ENCODE measurements at regions not wholly inside any gene's neighbourhood (a gene's known extent, or its start where the extent isn't known, plus 50 kb on each side); places are given as distances from the start of the nearest gene placed in this dataset.

DNA sequence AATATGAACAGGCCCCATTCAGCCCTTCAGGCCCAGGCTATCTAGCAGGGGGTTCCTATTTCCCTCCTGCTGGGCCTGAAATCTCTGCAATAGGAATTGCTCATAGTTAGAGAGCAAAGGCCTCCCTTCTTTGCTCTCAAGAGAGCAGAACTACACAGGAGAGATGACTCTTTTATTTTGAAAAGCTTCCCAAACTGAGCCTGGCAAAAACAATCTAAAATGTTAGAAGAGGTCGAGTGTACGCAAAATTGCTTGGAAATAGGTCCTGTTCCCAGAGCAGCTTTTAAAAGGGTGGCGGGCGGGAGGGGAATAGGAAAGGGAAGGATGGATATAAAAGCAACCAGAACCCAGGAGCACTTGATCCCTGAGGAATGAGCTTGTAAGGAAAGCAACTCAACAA is 68.4 kb upstream of the APCDD1 start:
- ChIA-PET CTCF (no interaction called here), POLR2A (no interaction called here)
- no peaks in the 10 kb centered on the region for H3K9me3 Mint-ChIP-seq
- TF ChIP-seq, protein P1, sequence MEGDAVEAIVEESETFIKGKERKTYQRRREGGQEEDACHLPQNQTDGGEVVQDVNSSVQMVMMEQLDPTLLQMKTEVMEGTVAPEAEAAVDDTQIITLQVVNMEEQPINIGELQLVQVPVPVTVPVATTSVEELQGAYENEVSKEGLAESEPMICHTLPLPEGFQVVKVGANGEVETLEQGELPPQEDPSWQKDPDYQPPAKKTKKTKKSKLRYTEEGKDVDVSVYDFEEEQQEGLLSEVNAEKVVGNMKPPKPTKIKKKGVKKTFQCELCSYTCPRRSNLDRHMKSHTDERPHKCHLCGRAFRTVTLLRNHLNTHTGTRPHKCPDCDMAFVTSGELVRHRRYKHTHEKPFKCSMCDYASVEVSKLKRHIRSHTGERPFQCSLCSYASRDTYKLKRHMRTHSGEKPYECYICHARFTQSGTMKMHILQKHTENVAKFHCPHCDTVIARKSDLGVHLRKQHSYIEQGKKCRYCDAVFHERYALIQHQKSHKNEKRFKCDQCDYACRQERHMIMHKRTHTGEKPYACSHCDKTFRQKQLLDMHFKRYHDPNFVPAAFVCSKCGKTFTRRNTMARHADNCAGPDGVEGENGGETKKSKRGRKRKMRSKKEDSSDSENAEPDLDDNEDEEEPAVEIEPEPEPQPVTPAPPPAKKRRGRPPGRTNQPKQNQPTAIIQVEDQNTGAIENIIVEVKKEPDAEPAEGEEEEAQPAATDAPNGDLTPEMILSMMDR (IDR thresholded peaks at IDR 0.05) = no peak
- no peaks in the 10 kb centered on the region for H3K4me1 Mint-ChIP-seq (ENCODE audit: low read depth)
- DNase-seq (no peak), ATAC-seq (ENCODE audit: poor library complexity) (no peak)
- no peak overlapping the region for H3K4me3 ChIP-seq (ENCODE audit: low read length)
- H3K36me3 ChIP-seq (ENCODE audit: insufficient read depth, low read length) = no peaks in the 10 kb centered on the region
- H3K9me3 ChIP-seq (ENCODE audit: control insufficient read depth in 1 of 2, insufficient read depth in 1 of 2, low read length in 2 of 2) = no peaks in the 10 kb centered on the region
- no peak overlapping the region for H3K4me3 Mint-ChIP-seq
- H3K27me3 Mint-ChIP-seq = peaks cover 8% of the 10 kb centered on the region
- intact Hi-C loops (cut with DNase I, micrococcal nuclease) = no loop called here
- H3K36me3 Mint-ChIP-seq (ENCODE audit: low read depth) = no peaks in the 10 kb centered on the region
- peaks cover 0 to 7% of the 10 kb centered on the region in 2 experiments for H3K27me3 ChIP-seq (ENCODE audit: control insufficient read depth in 1 of 2, insufficient read depth in 2 of 2, low read length in 2 of 2)
- H3K27ac ChIP-seq (ENCODE audit: low read depth in 1 of 2, low read length in 2 of 2) = no peak overlapping the region
- no peaks in the 10 kb centered on the region for H3K4me1 ChIP-seq (ENCODE audit: insufficient read depth, low read length)
- H3K27ac Mint-ChIP-seq = no peak overlapping the region

DNA sequence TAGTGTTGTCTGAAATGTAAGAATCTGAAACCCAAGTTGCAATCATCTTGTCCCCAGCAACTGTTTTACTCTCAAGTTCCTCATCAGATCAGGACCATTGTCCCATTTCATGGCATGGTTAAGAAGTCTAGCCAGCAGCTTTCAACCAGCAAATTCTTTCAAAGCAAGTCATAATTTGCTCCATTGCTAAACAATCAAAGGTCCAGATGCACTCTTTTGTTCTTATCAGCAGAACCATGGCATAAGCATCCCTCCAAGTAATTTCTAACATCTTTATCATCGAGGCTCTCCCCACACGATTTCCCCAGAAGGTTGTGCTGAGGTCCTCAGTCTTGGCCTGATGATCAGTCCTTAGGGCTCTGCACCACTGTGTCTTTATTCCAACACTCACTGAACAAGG is 67.5 kb upstream of the APCDD1 start:
- Mint-ChIP-seq H3K27me3 (peaks cover 17% of the 10 kb centered on the region), H3K4me1 (ENCODE audit: low read depth) (no peaks in the 10 kb centered on the region), H3K9me3 (no peaks in the 10 kb centered on the region), H3K27ac (no peak overlapping the region), H3K36me3 (ENCODE audit: low read depth) (no peaks in the 10 kb centered on the region), H3K4me3 (no peak overlapping the region)
- no peak overlapping the region for H3K4me3 ChIP-seq (ENCODE audit: low read length)
- H3K36me3 ChIP-seq (ENCODE audit: insufficient read depth, low read length) = no peaks in the 10 kb centered on the region
- ChIA-PET CTCF (no interaction called here), POLR2A (no interaction called here)
- ATAC-seq (ENCODE audit: poor library complexity) (no peak), DNase-seq (no peak)
- peaks cover 0 to 8% of the 10 kb centered on the region in 2 experiments for H3K27me3 ChIP-seq (ENCODE audit: control insufficient read depth in 1 of 2, insufficient read depth in 2 of 2, low read length in 2 of 2)
- intact Hi-C loops (cut with DNase I, micrococcal nuclease) = no loop called here
- no peaks in the 10 kb centered on the region for H3K4me1 ChIP-seq (ENCODE audit: insufficient read depth, low read length)
- no peaks in the 10 kb centered on the region for H3K9me3 ChIP-seq (ENCODE audit: control insufficient read depth in 1 of 2, insufficient read depth in 1 of 2, low read length in 2 of 2)
- no peak overlapping the region for H3K27ac ChIP-seq (ENCODE audit: low read depth in 1 of 2, low read length in 2 of 2)
- TF ChIP-seq, protein P1 (IDR thresholded peaks at IDR 0.05) = no peak

DNA sequence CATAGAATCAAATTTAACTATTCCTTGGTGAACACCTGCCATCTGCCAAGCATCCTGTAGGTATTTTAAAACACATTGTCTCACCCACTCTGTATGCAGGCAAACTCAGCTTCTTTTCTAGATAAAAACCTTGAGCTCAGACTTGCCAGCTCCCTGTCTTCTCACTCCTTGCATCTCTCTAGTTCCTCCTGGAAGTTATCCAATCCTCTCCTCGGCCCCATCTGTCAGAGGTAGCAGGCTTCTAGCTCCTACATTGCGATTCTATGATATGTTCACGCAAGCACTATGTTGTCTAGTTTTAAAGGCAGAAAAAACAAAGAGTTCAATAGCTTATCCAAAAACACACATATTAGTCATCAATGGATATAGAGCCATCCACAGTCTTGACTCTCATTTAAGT is 67.0 kb upstream of the APCDD1 start:
- no peaks in the 10 kb centered on the region for H3K4me1 Mint-ChIP-seq (ENCODE audit: low read depth)
- ATAC-seq (ENCODE audit: poor library complexity) (no peak), DNase-seq (no peak)
- H3K4me3 Mint-ChIP-seq = no peak overlapping the region
- no peak overlapping the region for H3K27ac Mint-ChIP-seq
- H3K36me3 Mint-ChIP-seq (ENCODE audit: low read depth) = no peaks in the 10 kb centered on the region
- intact Hi-C loops (cut with DNase I, micrococcal nuclease) = no loop called here
- Histone ChIP-seq H3K36me3 (ENCODE audit: insufficient read depth, low read length) (no peaks in the 10 kb centered on the region), H3K4me1 (ENCODE audit: insufficient read depth, low read length) (no peaks in the 10 kb centered on the region), H3K4me3 (ENCODE audit: low read length) (no peak overlapping the region), H3K27me3 (ENCODE audit: control insufficient read depth in 1 of 2, insufficient read depth in 2 of 2, low read length in 2 of 2) (peaks cover 0 to 9% of the 10 kb centered on the region in 2 experiments), H3K27ac (ENCODE audit: low read depth in 1 of 2, low read length in 2 of 2) (no peak overlapping the region), H3K9me3 (ENCODE audit: control insufficient read depth in 1 of 2, insufficient read depth in 1 of 2, low read length in 2 of 2) (no peaks in the 10 kb centered on the region)
- ChIA-PET CTCF (no interaction called here), POLR2A (interaction anchor here (0.6 kb wide), 1 partner anchor 369 kb away, joined by 4 read pairs; no protein-coding TSS in a partner anchor)
- TF ChIP-seq, protein P1 (IDR thresholded peaks at IDR 0.05) = no peak
- H3K9me3 Mint-ChIP-seq = no peaks in the 10 kb centered on the region
- H3K27me3 Mint-ChIP-seq = peaks cover 17% of the 10 kb centered on the region
